GM21528 (cell line): ENCODE measurements at regions not wholly inside any gene's neighbourhood (a gene's known extent, or its start where the extent isn't known, plus 50 kb on each side); places are given as distances from the start of the nearest gene placed in this dataset.

ENCODE experiments used
- ATAC-seq: cut with Tn5 transposase; IDR thresholded peaks from one replicate; pipeline ENCODE4 v1.9.1; 2021; ENCODE audit warnings: mild to moderate bottlenecking, moderate library complexity; ENCODE audit not compliant: unreplicated experiment, low FRiP score

DNA sequence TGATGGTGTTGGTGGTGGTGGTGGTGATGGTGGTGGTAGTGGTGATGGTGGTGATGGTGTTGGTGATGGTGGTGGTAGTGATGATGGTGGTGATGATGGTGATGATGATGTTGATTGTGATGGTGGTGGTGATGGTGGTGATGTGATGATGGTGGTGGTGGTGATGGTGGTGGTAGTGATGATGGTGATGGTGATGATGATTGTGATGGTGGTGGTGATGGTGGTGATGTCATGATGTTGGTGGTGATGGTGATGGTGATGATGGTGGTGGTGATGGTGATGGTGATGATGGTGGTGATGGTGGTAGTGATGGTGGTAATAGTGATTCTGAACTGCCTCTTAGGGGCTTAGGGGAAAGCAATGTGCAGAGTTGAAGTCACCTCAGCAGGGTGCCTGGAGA, 760.7 kb downstream of the GALR1 start:
- no peak for ATAC-seq

DNA sequence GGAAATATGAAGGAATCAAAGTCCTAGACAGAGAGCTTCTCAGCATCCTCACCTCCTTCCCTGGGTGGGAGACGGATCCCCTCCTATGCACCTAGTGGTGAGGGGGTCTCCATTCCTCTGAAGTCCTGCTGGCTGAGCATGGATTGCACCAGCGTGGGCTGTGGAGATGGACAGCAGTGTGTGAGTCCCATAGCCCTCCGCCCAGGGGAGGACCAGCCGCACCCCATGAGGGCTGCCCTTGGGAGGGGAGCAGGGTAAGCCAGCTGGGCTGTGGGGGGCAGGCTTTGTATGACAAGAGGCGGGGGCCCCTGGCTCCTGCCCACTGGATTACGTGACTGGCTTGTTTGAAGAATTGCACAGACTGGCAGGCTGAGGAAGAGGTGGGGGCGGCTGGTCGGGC, 768.2 kb downstream of the GALR1 start:
- ATAC-seq: no peak

GRCh38 chr18:78021196-78021595, 771.5 kb downstream of the GALR1 start:
- ATAC-seq: no peak

- ATAC-seq: no peak
Measured at GRCh38 chr18:78031589-78031988, 781.9 kb downstream of the GALR1 start.

DNA sequence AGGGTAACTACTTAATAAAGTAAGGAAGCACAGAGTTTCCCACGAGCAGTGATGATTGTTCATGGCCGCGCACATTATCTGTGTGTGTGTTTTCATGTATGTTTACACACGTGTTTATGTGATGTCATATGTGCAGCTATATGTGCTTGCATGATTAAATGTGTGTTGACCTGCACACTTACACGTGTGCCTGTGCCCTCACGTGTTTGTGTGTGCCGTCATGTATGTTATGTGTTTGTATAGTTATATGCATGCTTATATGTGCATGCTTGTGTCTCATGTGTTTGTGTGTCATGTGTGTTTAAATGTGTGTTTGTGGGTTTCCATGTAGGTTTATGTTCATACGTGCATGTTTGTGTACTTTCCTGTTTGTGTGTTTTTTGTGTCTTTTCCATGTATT, 782.3 kb downstream of the GALR1 start:
- no peak for ATAC-seq

DNA sequence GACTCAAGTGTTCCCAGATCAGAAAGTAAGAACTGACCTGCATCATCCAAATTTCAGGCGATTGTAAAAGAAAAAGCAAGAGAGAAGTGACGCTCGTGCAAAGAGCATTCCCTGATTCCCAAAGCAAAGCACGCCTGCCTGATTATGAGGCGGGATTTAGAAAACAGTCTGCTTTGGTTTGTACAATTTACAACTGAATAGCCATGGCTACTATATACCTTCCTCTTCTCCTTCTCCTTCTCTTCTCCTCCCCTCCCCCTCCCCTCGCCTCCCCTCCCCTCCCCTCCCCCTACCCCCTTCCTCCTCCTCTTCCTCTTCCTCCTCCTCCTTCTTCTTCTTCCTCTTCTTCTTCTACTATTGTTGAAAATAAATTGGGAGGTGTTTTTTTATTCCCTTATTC, 782.9 kb downstream of the GALR1 start:
- ATAC-seq: no peak

GRCh38 chr18:78034755-78035154, 785.1 kb downstream of the GALR1 start:
- ATAC-seq: no peak

- ATAC-seq: no peak
Measured at GRCh38 chr18:78041218-78041617, 791.6 kb downstream of the GALR1 start.

DNA sequence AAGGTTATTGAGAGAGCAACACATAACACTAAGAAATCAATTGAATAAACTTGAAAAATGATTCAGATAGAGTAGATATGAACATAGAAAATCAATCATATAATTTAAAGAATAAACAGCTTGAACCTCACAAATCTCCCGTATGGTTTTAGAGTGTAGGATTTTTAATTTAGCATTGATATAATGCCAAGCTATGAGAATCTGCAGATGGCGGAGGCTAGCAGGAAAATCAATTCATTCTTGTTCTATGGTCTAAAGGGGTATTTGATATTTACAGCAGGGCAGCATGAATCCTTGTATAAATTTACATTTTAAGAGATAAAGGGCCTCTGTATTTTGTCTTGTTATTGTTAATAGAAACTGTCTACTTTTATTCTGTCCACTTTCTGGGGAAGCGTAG, 797.0 kb downstream of the GALR1 start:
- no peak for ATAC-seq

DNA sequence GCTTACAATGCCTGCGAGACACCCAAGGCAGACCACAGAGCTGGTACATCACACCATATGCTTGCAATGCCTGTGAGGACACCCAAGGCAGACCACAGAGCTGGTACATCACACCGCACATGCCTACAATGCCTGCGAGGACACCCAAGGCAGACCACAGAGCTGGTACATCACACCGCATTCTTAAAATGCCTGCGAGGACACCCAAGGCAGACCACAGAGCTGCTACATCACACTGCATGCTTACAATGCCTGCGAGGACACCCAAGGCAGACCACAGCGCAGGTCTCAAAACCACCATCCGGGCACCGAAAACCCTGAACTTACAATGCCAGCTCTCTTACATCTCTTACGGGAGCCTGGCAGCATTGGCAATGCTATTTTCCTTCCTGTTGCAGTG, 799.6 kb downstream of the GALR1 start:
- no peak for ATAC-seq

- no peak for ATAC-seq
Measured at GRCh38 chr18:78054801-78055200, 805.2 kb downstream of the GALR1 start.

DNA sequence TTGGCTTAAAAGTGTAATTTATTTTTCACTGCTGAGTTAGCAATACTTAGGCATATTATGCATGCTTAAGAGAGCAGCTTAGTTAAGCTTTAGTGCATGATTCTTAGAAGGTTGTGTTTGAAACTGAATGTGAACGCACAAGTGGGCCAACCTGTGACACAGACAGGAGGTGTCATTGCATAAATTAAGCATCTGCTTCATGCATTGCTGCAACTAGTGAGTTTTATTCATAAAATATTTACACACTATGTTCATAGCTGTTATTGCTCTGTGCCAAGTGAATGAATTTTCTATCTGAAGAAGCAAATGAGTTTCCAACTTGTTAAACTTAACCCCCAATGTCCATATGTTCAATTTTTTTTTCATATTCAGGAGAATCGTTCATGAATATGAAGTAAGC, 806.4 kb downstream of the GALR1 start:
- ATAC-seq: no peak

GRCh38 chr18:78069784-78070664, 820.4 kb downstream of the GALR1 start:
- no peak for ATAC-seq

DNA sequence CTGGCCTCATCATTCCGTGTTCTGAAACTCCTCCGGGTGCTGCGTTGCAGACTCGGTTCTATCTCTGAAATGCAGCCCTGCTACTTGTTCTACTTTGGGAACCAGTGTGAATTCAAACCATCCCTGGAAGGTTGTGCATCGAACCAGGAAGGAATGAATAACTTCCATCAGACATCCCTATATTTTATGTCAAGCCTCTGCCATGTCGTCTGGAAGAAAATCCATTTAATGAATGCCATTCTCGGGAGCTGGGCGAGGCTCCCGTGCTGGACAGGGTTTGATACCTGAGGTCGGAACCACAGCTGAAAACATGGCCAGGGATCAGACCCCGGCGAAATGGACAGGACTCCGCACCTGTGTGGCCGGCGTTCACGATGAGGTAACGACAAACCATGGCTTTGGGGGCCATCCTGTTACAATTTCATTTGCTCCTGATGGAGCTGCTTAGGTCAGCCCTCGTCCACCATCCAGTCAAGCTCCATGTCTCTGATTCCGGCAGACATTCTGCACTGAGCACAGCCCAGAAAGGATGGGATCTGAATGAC, 821.6 kb downstream of the GALR1 start:
- ATAC-seq: no peak

- no peak for ATAC-seq
Measured at GRCh38 chr18:78071776-78072175, 822.1 kb downstream of the GALR1 start.

DNA sequence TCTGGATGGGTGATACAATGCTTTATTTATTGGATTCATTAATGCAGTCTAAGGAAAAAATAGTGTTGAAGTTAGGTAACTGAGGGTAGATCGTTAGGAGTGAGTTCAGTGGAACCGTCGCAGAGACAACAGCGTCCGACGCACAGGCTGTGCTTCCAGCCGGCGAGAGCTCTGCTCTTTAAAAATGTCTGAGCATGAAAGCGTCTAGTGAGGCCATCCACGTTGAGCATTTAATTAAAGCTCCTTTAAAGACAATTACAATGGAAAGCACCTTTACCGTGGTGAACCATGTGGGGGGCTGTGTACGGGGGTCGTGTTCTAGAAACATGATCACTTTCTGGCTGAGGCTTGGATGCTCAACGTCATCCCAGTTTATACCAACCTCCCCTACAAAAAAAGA, 822.7 kb downstream of the GALR1 start:
- no peak for ATAC-seq

DNA sequence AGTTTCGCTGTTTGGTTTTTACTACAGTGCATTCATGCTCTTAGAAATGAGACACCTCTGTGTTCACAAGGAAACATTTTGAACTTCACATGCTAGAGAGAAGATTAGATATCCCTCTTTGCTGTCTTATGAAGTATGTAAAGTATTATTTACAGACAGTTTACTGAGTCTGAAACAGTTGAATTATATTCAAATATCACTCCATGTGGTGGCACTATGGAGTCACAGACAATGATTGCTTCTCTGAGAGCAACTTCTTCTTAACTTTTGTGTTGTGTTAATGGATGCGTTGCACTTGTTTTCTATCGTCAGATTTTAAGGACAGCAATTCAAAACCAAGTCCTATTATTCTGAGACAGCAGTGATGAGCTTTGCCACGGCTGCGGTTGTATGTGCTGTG, 823.6 kb downstream of the GALR1 start:
- ATAC-seq: no peak

DNA sequence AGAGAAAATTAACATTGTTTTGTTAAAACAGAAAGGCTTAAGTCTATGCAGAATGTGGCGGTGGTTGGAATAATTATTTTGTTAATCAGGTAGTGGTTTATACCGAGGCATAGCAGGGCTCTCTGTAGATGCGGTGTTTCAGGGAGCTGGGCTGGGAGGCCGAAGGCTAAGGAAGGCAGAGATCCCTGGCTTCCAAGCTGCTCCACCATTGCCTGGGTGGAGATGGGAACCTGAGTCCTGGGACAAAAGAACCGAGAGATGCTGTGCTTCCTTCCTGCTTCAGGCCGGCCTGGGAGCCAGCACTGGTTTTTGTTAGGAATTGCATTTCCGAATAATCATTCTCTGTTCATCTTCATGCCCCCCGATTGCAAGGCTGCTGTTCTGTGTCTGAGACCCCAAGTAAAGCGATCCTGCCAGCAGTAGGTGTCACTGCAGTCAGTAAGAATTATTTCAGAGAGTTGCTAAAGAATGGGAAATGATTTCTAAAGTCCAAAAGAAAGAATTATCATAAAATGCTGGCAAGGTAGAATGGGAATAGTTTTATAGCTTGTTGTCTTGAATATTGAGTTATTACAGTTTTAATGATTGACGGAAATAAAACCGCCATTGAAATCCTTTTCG, 824.9 kb downstream of the GALR1 start:
- no peak for ATAC-seq

DNA sequence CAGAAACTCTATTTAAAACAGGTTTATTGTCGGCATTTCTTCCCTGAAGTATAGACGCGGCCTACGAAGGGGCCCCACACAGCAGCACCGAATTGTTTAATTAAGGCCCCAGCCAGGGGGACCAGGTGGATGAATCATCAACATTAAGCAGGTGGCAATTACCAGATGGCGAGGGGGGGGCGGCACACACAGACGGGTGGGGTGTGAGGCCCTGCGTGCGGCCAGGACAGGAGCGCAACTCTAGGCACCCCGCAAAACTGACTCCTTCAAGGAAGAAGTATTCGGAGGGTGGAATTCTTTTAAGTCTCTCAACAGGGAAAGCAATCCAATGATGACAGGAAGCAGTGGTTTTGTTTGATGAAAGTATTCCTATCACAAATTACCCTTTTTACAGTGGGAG, 830.4 kb downstream of the GALR1 start:
- ATAC-seq: no peak

DNA sequence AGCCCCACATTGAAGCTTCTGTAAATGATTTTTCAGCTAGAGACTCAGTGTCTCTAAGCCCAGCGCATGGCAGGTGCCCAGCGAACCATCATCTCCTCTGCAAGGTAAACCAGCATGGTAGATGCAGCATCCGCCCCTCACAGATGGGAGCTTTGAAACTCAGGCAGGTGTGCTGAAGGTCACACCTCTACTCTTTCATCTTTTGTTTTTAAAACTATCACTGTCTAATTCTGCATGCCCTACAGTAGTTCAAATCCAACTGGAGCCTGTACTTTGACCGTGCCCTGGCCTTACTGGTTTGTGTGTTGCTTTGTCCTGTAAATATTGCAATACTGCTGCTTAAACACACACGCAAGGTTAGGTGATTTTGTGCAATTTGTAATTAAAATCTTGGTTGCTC, 831.1 kb downstream of the GALR1 start:
- ATAC-seq: no peak

- ATAC-seq: no peak
Measured at GRCh38 chr18:78082816-78083215, 833.2 kb downstream of the GALR1 start.
